ENCODE measurements at regions not wholly inside any gene's neighbourhood (a gene's known extent, or its start where the extent isn't known, plus 50 kb on each side); places are given as distances from the start of the nearest gene placed in this dataset.

DNA sequence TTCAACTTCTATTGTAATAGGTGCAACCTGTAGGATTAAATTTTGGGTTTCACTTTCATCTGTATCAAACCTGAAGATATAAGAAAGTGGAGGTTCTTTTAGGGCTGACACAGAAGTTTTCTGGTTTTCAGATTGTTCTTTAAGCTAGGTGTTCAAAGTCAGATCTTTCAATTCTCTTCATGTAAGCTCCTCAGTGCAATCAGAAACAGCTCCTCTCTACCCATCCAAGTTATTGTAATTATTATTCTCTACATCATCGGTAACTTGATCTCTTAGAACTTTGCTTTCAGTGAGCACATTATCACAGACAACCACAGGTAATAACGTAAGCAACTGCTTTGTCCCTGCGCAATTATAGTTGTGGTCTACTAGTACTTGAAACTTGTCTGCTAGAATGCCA lies 179.4 kb downstream of the MYCN start:
- no peak for TF ChIP-seq CTCF (conservative IDR thresholded peaks at IDR 0.05; ENCODE audit: low read depth, low read length)
- TF ChIP-seq POLR2A (IDR thresholded peaks at IDR 0.05; ENCODE audit: low read depth, low read length) = no peak
- no peak for TF ChIP-seq MAFK (IDR thresholded peaks at IDR 0.05; ENCODE audit: low read depth, low read length)
- no peak for TF ChIP-seq FOS (IDR thresholded peaks at IDR 0.05; ENCODE audit: low read depth, low read length)

All from IMR-90 (cell line).